HG02884 (cell line): ENCODE measurements at regions not wholly inside any gene's neighbourhood (a gene's known extent, or its start where the extent isn't known, plus 50 kb on each side); places are given as distances from the start of the nearest gene placed in this dataset.
"Not testable (repeated sequence)": the region's sequence is repeated elsewhere in the genome, so short reads cannot be mapped to it uniquely, and the experiment has no call there.

Source experiments
- ATAC-seq: cut with Tn5 transposase; IDR thresholded peaks from one replicate; pipeline ENCODE4 v1.9.1; 2021; ENCODE audit warnings: mild to moderate bottlenecking, moderate library complexity; ENCODE audit not compliant: unreplicated experiment

DNA sequence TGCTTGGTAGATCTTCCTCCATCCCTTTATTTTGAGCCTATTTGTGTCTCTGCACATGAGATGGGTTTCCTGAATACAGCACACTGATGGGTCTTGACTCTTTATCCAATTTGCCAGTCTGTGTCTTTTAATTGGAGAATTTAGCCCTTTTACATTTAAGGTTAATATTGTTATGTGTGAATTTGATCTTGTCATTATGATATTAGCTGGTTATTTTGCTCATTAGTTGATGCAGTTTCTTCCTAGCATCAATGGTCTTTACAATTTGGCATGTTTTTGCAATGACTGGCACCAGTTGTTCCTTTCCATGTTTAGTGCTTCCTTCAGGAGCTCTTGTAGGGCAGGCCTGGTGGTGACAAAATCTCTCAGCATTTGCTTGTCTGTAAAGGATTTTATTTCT, 72.4 kb downstream of the HNRNPD start:
- not testable (repeated sequence) for ATAC-seq

DNA sequence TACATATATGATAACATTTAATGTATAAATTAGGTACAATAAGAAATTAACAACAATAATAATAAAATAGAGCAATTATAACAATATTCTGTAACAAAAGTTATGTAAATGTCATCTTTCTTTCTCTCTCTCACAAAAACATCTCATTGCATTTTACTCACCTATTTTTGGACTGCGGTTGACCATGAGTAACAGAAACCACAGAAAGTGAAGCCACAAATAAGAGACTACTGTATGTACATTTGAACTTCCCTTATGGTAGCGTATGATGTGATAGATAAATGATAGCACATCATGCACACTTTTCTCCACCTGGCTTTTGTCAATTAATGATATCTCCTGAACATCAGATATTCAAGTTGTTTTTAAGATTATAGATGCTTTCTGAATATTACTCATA, 80.5 kb downstream of the HNRNPD start:
- ATAC-seq = peak; percentile 100

DNA sequence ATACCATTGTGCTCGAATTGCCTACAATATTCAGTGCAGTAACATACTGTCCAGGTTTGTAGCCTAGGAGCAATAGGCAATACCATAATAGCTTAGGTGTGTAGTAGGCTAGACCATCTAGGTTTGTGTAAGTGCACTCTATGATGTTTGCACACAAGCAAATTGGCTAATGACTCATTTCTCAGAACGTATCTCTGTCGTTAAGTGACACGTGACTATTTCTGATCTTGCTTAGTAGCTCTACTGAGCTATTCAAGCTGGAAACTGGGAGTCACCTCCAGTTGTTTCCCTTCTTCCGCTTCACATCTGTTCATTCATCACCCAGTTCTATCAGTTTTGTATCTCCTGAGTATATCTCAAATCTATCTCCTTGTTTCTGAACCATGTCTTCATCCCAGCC, 86.1 kb downstream of the HNRNPD start:
- no peak for ATAC-seq

DNA sequence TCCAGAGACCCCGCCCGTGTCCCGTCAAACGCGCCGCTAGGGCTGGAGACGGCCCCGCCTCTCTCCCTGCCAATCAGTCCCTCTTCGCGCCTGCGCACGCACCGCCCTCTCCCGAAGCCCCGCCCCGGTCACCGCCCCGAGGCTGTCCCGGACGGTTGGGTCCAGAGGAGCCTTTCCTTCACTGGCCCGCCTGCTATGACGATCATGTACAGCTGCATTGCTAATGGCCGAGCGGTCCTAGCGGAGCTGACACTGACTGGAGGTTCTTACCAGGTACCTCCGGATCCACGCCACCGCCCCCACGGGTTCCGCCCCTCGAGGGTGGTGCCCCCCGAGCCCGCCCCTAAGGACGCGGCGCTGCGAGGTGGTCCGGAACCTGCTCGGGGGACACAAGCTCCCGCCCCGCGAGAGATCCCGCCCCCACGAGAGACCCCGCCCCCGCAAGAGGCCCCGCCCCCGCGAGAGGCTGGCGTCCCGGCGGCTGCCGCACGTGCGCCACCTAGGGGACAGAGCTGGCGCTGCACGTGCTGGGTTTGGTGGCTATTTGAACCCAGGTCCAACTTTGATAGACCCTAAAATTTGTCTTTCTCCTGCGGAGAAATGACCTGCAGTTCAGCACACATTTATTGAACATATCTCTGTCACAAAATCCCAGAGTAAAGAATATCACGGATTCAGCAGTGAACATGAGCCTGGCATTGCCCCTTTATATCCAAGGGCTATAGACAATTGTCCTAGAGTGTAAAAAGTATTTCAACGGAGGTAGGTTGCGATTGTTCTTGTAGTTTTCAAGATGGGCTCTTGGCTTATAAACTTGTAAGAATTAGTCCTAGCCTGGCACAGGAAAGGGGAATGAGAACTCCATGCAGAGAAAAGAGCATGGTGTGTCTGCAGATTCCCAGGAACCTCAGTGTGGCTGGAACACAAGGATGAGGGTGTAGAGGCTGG, 88.7 kb downstream of the HNRNPD start:
- ATAC-seq = peak; percentile 100

DNA sequence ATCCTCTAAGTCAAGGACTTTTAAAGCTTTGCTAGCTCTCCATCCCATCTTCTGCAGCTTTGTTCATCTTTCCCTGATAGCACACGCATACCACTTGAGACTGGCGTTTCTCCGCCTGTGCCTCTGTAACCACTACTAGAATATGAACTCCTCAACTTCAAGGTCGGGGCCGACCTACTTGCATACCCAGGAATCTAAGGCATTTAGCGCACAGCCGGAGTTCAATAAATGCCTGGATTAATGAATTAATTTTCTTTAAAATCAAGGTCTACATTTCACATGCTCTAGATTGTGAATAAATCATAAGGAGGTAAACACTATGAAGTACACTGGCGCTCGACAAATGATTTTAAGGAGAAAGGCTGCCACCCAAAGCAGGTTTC, 89.3 kb downstream of the HNRNPD start:
- ATAC-seq = no peak

DNA sequence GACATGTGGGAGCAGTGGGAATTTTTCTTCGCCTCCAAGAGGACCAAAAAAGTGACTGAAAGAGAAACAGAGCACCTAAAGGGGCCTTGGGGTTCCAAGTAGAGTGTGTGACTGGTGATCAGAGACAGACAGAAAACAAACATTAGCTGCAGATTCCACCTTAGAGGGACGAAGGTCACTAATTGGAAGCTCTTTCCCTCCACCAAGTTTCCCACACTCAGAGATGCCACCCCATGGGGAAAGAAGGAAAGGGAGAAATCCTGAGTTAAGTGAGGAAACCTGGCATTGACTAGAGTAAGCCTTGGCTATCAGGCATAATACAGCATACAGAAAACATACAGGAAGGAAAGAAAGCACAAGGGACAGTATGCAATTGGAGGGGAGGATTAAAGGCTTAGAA, 90.9 kb downstream of the HNRNPD start:
- ATAC-seq = no peak

DNA sequence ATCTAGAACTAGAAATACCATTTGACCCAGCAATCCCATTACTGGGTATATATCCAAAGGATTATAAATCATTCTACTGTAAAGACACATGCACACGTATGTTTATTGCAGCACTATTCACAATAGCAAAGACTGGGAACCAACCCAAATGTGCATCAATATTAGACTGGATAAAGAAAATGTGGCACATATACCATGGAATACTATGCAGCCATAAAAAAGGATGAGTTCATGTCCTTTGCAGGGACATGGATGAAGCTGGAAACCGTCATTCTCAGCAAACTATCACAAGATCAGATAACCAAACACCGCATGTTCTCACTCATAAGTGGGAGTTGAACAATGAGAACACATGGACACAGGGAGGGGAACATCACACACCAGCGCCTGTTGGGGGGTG, 94.2 kb downstream of the HNRNPD start:
- ATAC-seq = not testable (repeated sequence)

DNA sequence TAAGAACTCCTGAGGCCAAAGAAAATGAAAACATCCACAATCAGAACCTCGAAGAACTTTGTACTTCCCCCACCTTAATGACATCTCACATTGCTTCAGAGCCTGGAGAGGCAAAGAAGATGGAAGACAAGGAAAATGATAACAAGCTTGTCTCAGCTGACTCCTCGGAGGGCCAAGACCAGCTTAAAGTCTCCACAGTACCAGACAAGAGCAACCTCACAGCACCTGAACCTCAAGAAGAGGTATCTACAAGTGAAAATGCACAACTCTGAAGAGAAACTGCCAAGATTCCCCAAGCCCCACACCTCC, 97.5 kb downstream of the HNRNPD start:
- no peak for ATAC-seq

DNA sequence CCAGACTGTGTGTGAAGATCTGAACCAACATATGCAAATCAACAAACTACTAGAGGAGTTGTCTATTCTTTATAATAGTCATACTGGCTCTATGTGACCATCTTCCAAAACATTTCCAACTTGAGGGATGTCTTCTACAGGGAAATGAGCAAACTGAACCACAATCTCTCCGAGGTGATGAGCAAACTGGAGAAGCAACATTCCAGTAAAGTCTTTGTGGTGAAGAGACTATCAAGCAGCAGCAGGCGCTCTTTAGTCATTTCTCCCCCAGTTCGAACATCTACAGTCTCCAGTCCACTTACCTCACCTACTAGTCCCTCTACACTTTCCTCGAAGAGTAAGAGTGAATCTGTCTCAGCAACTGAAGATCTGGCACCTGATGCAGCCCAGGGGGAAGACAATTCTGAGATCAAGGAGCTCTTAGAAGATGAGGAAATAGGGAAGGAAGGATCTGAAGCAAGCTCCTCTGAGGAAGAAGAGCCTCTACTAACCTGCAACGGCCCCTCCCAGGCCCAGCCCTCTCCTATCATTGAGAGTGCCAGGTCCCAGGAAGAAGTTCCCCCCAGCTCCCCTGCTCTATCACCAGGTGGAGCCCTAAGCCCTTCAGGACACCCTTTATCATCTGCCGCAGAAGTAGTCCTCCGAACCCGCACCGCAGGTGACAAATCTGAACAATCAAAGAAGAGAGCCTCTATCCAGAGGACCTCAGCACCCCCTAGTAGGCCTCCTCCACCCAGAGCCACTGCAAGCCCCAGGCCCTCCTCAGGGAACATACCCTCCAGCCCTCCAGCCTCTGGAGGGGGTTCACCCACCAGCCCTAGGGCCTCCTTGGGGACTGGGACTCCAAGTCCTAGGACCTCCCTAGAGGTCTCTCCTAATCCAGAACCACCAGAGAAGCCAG, 98.1 kb downstream of the HNRNPD start:
- no peak for ATAC-seq

DNA sequence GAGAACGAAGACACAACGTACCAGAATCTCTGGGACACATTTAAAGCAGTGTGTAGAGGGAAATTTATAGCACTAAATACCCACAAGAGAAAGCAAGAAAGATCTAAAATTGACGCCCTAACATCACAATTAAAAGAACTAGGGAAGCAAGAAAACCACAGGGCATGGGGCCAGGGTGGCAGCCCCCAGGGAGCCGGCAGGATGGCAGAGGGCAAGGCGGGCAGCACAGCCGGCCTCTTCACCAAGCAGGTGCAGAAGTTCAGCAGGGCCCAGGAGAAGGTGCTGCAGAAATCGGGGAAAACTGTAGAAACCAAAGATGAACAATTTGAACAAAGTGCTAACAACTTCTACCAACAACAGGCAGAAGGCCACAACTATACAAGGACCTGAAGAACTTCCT, 99.1 kb downstream of the HNRNPD start:
- ATAC-seq = not testable (repeated sequence)

DNA sequence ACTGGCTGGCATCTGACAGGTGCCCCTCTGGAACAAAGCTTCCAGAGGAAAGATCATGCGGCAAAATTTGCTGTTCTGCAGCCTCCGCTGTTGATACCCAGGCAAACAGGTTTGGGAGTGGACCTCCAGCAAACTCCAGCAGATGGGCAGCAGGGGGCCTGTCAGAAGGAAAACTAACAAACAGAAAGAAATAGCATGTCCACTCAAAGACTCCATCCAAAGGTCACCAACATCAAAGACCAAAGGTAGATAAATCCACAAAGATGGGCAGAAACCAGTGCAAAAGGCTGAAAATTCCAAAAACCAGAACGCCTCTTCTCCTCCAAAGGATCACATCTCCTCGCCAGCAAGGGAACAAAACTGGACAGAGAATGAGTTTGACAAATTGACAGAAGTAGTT, 101.3 kb downstream of the HNRNPD start:
- not testable (repeated sequence) for ATAC-seq

DNA sequence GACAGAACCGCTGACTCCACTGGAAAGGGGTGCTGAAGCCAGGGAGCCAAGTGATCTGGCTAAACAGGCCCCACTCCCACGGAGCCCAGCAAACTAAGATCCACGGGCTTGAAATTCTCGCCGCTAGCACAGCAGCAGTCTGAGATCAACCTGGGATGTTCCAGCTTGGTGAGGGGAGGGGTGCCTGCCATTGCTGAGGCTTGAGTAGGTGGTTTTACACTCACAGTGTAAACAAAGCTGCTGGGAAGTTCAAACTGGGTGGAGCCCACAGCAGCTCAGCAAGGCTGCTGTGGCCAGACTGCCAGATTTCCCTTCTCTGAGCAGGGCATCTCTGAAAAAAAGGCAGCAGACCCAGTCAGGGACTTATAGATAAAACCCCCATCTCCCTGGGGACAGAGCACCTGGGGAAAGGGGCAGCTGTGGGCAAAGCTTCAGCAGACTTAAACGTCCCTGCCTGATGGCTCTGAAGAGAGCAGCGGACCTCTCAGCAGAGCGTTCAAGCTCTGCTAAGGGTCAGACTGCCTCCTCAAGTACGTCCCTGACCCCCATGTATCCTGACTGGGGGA, 101.8 kb downstream of the HNRNPD start:
- ATAC-seq = not testable (repeated sequence)

DNA sequence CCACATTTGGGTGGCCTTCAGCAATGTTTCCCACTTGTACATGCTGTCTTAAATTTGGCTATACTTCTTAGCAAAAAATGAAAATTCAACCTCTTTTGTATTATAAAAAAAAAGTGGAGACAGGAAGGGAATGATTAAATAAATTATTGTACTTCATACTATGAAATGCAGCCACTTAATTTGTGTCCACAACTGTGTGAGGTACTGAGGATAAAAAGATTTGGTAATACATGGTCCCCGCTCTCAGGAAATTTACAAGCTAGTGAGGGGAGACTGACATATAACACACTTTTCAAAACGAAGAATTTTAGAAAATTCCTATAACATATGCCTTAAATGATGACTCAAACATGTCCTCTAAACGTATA, 105.0 kb downstream of the HNRNPD start:
- ATAC-seq = no peak

DNA sequence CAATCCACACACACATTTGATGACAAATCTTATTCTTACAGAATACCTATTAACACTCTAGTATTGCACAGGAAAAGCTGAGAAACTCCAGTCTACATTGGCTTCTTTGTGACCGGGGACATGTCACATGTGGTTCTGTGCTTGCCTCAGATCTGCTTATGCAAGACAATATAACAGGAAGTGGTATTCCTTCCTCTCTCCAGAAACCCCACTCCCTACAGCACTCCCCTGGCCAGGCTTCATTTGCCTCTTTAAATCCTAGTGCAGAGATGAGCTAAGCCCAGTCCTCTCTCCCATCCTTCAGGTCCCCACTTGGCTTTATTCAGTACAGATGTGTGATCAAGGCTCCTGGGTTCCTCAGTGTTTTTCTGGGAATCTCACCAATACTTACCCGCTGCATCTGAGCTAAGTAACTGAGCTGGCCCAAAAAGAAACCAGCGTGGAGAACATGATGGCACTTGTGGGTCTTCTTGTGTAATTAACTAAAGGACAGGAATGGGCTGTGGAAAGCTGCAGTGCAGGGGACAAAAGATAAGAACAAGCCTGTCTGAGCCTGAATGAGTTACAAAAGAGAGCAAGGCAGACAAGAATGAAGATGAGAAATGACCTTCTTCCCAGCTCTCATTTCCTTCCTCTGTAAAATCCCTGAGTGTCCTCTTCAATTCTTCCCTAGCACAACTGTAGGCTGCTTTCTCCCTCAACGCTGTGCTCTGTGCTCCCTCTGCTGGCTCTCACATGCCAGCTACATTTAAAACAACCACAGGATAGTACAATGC, 105.6 kb downstream of the HNRNPD start:
- peak; percentile 99 for ATAC-seq

DNA sequence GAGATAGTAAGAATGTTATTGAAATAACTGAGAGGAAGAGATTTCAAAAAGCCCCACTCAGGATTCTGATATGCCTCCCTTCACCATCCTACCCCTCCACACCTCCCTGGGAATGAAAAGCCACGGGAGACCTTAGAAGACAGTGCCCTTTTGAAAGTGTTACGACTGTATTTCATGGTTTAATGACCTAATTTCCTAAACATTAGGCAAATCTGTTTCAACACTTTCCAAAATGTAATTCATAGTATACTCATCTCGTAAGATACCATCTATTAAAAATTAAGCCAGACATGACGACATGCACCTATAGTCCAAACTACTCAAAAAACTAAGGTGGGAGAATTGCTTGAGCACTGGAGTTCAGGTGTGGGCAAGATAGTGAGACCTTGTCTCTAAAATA, 106.3 kb downstream of the HNRNPD start:
- ATAC-seq = no peak

DNA sequence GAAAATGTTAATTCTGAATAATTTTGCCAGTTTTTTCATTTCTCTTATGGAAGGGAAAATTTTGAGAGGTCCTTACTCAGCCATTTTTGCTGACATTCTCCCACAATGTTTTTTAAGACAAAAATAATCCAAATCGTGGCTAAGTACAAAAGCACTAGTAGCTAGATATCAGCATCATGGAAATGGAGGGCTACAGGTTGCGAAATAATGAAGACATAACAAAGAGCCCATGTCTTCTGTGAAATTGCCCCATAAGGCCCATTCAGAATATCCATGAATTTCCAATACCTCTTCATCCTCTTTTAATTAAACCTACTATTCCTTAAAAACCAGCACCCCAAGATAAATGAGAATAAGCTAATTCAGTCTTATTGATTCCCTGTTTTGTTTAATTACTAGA, 107.4 kb downstream of the HNRNPD start:
- ATAC-seq = no peak

DNA sequence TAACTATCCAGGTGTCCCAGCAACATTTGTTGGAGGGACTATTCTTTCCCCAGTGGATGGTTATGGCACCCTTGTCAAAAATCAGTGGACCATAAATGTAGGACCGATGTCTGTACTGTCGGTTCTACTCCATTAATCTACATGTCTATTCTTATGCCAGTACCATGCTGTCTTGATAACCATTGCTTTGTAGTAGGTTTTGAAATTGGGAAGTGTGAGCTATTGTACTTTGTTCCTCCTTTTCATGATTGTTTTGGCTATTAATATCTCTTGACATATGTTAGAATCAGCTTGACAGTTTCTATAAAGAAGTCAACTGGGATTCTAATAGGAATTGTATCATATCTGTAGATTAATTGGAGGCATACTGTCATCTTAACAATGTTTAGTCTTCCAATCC, 112.7 kb downstream of the HNRNPD start:
- no peak for ATAC-seq

DNA sequence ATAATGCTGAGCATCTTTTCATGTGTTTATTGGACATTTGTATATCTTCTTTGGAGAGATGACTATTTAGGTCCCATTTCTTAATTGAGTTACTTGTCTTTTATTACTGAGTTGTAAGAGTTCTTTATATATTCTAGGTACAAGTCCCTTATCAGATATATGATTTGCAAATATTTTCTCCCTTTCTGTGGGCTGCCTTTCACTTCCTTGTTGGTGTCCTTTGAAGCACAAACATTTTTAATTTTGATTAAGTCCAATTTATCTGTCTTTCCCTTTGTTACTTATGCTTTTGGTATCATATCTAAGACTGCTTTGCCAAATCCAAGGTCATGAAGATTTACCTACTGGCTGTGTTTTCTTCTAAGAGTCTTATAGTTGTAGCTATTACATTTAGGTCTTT, 113.2 kb downstream of the HNRNPD start:
- no peak for ATAC-seq

DNA sequence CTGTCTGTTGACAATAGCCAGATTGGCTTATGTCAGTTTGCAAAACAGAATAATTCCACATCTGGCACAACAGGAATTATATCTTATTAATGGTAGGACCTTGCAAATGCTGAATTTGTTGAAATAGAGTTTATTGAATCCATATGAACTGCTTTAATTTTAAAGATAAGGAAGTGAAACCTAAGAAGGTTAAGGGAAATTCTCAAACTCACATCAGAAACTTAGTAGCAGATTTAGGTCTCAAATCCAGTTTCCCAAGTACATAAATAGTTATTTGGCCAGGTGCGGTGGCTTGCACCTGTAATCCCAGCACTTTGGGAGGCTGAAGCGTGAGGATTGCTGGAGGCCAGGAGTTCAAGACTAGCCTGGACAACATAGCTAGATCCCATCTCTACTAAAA, 117.1 kb downstream of the HNRNPD start:
- no peak for ATAC-seq

DNA sequence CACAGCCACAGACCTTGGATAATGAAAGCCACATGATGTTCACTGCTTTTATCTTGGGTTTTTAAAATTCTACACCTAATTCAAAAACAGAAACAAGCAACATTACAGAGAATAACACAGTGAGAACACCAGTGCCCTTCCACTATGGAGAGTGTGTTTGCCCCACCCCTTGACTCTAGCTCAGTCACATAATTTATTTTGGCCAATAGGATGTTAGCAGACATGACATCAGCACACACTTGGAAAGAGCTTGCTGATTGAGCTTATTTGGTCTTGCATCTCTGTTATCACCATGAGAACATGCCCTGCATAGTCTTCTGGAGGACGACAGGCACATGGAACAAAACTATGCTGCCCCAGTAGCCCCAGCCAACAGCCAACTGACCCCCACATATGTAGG, 118.1 kb downstream of the HNRNPD start:
- no peak for ATAC-seq
